Endothelial cell of umbilical vein (primary cell): ENCODE measurements at regions not wholly inside any gene's neighbourhood (a gene's known extent, or its start where the extent isn't known, plus 50 kb on each side); places are given as distances from the start of the nearest gene placed in this dataset.

Source experiments
- CTCF ChIP-seq, 2 donors: IDR thresholded peaks; 1 replicate in 1 of 2; 2 replicates in 1 of 2; pipeline ENCODE4 v1.5.1; 2011; ENCODE audit warnings: low read length in 2 of 2, mild to moderate bottlenecking in 2 of 2, moderate library complexity in 2 of 2, control low read depth in 1 of 2, inconsistent platforms in 1 of 2, low read depth in 1 of 2; ENCODE audit not compliant: insufficient read depth in 1 of 2; ENCODE audit errors: extremely low read depth in 1 of 2
- GATA2 ChIP-seq: IDR thresholded peaks from 2 replicates; pipeline ENCODE4 v1.7.0; 2011; ENCODE audit warnings: low read depth, mild to moderate bottlenecking, moderate library complexity, mixed read lengths, low read length; ENCODE audit not compliant: insufficient read length, insufficient read depth
- POLR2A ChIP-seq: IDR thresholded peaks from 2 replicates; pipeline ENCODE4 v1.6.1; 2012; ENCODE audit warnings: low read depth, mild to moderate bottlenecking, control low read depth, low read length

DNA sequence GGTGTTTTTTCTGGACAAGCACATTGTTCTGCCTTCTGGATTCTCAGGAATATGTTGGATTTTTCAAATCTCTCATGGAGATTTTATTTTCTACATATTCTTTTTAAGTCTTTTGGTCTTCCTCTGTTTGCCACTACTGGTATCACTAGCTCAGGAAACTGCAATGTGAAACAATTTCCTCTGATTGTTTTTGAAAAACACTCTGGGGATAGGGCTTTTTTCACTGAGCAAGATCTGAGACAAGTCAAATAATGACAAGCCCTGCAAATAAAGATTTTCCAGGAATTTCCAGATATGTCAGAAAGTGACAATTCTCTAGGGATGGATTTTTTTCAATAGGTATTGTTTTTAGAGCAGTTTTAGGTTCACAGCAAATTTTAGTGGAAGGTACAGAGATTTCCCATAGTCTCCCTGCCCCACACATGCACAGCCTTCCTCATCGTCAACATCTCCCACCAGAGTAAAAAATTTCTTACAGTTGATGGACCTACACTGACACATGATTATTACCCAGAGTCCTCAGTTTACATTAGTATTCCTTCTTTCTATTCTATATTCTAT is 86.9 kb upstream of the TMEM161B start:
- TF ChIP-seq CTCF (IDR thresholded peaks at IDR 0.05; ENCODE audit: extremely low read depth in 1 of 2, insufficient read depth in 1 of 2, low read depth in 1 of 2, low read length in 2 of 2) (no peak), GATA2 (no peak), POLR2A (no peak)
